HG03432 (cell line): ENCODE measurements at regions not wholly inside any gene's neighbourhood (a gene's known extent, or its start where the extent isn't known, plus 50 kb on each side); places are given as distances from the start of the nearest gene placed in this dataset.
"Not testable (repeated sequence)": the region's sequence is repeated elsewhere in the genome, so short reads cannot be mapped to it uniquely, and the experiment has no call there.

Experiments
- ATAC-seq: cut with Tn5 transposase; IDR thresholded peaks from one replicate; pipeline ENCODE4 v1.9.1; 2021; ENCODE audit warnings: mild to moderate bottlenecking, moderate library complexity; ENCODE audit not compliant: unreplicated experiment

DNA sequence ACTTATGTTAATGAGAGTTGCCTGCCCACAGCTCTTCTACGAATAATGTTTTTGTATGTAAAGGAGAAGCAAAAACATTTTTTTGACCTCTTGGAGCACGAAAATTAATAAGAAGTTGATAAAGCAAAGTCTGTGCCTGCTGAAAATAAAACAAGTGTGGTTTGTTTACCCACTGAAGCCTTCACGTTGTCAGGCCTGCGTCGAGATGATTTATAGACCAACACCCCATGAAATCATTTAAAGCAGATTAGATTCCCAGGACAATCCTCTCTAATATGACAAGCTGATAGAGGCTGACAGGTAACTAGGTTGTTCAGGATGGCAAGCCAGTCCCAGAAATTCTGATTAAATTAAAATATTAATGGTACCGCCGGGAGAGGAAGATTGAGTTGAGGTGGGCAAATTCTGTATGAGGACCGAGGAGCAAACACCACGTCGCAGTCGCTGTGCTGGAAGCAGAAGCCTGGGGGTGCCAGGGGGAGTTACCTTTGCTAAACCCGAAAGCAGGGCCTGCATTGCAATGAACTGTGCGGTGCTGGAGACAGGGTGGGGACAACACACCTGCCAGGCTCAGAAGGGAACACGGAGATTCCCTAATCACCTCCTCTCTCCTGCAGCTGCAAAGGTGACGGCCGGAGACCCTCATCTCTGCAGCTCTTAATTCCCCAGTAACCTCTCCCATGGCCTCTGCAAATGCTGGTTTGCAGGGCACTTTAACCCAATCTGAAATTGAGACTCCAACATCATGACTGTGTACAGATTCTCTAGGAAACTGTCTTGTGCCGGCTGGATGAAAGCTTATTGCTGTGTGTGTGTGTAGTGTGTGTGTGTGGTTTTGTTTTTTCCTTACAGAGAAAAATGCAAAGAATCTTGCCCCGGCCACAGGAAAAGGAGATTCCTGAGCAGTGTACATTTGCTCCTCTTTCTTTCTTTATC lies 2805.9 kb downstream of the RPIA start:
- not testable (repeated sequence) for ATAC-seq

DNA sequence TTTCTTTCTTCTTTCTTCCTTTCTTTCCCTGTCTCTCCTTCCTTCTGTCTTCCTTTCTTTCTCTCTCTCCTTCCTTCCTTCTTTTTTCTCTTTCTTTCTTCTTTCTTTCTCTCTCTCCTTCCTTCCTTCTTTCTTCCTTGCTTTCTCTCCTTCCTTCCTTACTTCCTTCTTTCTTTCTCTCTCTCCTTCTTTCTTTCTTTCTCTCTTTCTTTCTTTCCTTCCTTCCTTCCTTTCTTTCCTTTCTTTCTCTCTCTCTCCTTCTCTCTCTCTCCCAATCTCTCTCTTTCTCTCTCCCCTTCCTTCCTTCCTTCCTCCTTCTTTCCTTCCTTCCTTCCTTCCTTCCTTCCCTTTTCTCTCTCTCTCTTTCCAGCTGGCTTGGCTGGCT lies 2806.6 kb downstream of the RPIA start:
- not testable (repeated sequence) for ATAC-seq

DNA sequence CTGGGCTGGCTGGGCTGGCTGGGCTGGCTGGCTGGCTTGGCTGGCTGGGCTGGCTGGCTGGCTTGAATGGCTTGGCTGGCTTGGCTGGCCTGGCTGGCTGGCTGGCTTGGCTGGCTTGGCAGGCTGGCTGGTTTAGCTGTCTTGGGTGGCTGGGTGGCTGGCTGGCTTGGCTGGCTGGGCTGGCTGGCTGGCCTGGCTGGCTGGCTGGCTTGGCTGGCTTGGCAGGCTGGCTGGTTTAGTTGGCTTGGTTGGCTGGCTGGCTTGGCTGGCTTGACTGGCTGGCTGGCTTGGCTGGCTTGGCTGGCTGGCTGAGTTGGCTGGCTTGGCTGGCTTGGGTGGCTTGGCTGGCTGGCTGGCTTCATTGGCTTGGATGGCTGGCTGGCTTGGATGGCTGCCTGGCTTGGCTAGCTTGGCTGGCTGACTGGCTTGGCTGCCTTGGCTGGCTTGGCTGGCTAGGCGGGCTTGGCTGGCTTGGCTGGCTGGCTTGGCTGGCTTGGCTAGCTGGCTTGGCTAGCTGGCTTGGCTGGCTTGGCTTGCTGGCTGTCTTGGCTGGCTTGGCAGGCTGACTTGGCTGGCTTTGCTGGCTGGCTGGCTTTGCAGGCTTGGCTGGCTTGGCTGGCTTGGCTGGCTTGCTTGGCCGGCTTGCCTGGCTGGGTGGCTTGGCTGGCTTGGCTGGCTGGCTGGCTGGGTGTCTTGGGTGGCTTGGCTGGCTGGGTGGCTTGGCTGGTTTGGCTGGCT lies 2807.2 kb downstream of the RPIA start:
- ATAC-seq, result not testable (repeated sequence)

DNA sequence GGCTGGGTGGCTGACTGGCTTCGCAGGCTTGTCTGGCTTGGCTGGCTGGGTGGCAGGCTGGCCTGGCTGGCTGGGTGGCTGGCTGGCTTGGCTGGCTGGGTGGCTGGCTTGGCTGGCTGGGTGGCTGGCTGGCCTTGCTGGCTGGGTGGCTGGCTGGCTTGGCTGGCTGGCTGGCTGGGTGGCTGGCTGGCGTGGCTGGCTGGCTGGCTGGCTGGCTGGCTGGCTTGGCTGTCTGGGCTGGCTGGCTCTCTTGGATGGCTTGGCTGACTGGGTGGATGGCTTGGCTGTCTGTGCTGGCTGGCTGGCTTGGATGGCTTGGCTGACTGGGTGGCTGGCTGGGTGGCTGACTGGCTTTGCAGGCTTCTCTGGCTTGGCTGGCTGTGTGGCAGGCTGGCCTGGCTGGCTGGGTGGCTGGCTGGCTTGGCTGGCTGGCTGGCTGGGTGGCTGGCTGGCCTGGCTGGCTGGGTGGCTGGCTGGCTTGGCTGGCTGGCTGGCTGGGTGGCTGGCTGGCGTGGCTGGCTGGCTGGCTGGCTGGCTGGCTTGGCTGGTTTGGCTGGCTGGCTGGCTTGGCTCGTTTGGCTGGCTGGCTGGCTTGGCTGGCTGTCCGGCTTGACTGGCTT lies 2808.1 kb downstream of the RPIA start:
- ATAC-seq, result not testable (repeated sequence)

DNA sequence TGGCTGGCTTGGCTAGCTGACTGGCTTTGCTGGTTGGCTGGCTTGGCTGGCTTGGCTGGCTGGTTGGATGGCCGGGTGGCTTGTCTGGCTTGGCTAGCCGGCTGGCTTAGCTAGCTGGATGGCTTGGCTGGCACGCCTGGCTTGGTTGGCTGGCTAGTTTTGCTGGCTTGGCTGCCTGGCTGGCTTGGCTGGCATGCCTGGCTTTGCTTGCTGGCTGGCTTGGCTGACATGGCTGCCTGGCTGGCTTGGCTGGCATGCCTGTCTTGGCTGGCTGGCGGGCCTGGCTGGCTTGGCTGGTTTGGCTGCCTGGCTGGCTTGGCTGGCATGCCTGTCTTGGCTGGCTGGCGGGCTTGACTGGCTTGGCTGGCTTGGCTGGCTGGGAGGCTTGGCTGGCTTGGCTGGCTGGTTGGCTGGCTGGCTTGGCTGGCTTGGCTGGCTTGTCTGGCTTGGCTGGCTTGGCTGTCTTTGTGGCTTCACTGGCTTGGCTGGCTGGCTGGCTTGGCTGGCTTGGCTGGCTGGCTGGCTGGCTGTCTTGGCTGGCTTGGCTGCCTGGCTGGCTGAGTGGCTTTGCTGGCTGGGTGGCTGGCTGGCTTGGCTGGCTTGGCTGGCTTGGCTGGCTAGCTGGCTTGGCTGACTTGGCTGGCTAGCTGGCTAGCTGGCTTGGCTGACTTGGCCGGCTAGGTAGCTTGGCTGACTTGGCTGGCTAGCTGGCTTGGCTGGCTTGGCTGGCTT lies 2808.9 kb downstream of the RPIA start:
- ATAC-seq, result not testable (repeated sequence)

DNA sequence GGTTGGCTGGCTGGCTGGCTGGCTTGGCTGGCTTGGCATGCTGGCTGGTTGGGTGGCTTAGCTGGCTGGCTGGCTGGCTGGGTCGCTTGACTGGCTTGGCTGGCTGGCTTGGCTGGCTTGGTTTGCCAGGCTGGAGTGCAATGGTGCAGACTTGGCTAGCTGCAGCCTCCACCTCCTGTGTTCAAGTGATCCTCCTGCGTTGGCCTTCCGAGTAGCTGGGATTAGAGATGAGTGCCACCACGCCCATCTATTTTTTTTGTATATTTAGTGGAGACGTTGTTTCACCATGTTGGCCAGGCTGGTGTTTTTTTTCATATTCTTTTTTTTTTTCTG lies 2809.5 kb downstream of the RPIA start:
- not testable (repeated sequence) for ATAC-seq

DNA sequence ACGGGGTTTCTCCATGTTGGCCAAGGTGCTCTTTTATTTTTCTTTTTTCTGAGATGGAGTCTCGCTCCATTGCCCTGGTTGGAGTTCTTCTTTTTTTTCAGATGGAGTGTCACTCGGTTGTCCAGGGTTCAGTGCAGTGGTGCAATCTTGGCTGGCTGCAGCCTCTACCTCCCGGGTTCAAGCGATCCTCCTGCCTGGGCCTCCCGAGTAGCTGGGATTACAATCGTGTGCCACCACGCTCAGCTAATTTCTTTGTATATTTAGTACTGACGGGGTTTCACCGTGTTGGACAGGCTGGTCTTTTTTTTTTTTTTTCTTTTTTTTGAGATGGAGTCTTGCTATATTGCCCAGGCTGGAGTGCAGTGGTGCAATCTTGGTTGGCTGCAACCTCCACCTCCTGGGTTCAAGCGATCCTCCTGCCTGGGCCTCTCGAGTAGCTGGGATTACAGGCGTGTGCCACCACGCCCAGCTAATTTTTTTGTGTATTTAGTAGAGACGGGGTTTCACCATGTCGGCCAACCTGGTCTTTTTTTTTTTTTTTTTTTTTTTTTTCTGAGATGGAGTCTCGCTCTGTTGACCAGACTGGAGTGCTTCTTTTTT lies 2810.1 kb downstream of the RPIA start:
- ATAC-seq, result not testable (repeated sequence)

DNA sequence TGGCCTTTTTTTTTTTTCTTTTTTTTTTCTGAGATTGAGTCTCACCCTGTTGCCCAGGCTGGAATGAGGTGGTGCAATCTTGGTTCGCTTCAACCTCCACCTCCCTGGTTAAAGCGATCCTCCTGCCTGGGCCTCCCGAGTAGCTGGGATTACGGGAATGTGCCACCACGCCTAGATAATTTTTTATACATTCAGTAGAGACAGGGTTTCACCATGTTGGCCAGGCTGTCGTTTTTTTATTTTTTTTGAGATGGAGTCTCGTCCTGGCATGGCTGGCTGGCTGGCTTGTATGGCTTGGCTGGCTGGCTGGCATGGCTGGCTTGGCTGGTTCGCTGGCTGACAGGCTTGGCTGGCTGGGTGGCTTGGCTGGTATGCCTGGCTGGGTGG lies 2812.1 kb downstream of the RPIA start:
- not testable (repeated sequence) for ATAC-seq

DNA sequence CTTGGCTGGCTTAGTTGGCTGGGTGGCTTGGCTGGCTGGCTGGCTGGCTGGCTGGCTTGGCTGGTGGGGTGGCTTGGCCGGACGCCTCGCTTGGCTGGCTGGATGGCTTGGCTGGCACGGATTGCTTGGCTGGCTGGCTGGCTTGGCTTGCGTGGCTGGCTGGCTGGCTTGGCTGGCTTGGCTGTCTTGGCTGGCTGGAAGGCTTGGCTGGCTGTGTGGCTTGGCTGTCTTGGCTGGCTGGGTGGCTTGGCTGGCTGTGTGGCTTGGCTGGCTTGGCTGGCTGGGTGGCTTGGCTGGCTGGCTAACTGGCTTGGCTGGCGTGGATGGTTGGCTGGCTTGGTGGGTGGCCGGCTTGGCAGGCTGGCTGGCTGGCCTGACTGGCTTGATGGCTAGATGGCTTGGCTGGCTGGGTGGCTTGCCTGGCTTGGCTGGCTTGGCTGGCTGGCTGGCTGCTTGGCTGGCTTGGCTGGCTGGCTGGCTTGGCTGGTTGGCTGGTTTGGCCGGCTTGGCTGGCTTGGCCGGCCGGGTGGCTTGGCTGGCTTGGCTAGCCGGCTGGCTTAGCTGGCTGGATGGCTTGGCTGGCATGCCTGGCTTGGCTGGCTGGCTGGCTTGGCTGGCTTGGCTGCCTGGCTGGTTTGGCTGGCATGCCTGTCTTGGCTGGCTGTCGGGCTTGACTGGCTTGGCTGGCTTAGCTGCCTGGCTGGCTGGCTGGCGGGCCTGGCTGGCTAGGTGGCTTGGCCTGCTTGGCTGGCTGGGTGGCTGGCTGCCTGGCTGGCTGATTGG lies 2812.7 kb downstream of the RPIA start:
- ATAC-seq, result not testable (repeated sequence)

DNA sequence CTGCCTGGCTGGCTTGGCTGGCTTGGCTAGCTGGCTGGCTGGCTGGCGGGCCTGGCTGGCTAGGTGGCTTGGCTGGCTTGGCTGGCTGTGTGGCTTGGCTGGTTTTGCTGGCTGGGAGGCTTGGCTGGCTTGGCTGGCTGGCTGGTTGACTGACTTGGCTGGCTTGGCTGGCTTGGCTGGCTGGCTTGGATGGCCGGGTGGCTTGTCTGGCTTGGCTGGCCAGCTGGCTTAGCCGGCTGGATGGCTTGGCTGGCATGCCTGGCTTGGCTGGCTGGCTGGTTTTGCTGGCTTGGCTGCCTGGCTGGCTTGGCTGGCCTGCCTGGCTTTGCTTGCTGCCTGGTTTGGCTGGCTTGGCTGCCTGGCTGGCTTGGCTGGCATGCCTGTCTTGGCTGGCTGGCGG lies 2817.3 kb downstream of the RPIA start:
- not testable (repeated sequence) for ATAC-seq

DNA sequence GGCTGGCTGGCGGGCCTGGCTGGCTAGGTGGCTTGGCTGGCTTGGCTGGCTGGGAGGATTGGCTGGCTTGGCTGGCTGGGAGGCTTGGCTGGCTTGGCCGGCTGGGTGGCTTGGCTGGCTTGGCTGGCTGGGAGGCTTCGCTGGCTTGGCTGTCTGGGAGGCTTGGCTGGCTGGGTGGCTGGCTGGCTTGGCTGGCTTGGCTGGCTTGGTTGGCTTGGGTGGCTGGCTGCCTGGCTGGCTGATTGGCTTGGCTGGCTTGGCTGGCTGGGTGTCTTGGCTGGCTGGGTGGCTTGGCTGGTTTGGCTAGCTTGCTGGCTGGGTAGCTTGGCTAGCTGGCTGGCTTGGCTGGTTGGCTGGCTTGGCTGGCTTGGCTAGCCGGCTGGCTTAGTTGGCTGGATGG lies 2817.8 kb downstream of the RPIA start:
- ATAC-seq, result not testable (repeated sequence)

DNA sequence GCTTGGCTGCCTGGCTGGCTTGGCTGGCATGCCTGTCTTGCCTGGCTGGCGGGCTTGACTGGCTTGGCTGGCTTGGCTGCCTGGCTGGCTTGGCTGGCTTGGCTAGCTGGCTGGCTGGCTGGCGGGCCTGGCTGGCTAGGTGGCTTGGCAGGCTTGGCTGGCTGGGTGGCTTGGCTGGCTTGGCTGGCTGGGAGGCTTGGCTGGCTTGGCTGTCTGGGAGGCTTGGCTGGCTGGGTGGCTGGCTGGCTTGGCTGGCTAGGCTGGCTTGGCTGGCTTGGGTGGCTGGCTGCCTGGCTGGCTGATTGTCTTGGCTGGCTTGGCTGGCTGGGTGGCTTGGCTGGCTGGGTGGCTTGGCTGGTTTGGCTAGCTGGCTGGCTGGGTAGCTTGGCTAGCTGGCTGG lies 2819.7 kb downstream of the RPIA start:
- ATAC-seq, result not testable (repeated sequence)

DNA sequence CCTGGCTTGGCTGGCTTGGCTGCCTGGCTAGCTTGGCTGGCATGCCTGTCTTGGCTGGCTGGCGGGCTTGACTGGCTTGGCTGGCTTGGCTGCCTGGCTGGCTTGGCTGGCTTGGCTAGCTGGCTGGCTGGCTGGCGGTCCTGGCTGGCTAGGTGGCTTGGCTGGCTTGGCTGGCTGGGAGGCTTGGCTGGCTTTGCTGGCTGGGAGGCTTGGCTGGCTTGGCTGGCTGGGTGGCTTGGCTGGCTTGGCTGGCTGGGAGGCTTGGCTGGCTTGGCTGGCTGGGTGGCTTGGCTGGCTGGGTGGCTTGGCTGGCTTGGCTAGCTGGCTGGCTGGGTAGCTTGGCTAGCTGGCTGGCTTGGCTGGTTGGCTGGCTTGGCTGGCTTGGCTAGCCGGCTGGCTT lies 2824.5 kb downstream of the RPIA start:
- ATAC-seq, result not testable (repeated sequence)

DNA sequence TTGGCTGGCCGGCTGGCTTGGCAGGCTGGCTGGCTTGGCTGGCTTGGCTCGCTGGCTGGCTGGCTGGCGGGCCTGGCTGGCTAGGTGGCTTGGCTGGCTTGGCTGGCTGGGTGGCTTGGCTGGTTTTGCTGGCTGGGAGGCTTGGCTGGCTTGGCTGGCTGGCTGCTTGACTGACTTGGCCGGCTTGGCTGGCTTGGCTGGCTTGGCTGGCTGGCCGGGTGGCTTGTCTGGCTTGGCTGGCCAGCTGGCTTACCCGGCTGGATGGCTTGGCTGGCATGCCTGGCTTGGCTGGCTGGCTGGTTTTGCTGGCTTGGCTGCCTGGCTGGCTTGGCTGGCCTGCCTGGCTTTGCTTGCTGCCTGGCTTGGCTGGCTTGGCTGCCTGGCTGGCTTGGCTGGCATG lies 2825.2 kb downstream of the RPIA start:
- not testable (repeated sequence) for ATAC-seq

DNA sequence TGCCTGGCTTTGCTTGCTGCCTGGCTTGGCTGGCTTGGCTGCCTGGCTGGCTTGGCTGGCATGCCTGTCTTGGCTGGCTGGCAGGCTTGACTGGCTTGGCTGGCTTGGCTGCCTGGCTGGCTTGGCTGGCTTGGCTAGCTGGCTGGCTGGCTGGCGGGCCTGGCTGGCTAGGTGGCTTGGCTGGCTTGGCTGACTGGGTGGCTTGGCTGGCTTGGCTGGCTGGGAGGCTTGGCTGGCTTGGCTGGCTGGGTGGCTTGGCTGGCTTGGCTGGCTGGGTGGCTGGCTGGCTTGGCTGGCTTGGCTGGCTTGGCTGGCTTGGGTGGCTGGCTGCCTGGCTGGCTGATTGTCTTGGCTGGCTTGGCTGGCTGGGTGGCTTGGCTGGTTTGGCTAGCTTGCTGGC lies 2826.4 kb downstream of the RPIA start:
- not testable (repeated sequence) for ATAC-seq

DNA sequence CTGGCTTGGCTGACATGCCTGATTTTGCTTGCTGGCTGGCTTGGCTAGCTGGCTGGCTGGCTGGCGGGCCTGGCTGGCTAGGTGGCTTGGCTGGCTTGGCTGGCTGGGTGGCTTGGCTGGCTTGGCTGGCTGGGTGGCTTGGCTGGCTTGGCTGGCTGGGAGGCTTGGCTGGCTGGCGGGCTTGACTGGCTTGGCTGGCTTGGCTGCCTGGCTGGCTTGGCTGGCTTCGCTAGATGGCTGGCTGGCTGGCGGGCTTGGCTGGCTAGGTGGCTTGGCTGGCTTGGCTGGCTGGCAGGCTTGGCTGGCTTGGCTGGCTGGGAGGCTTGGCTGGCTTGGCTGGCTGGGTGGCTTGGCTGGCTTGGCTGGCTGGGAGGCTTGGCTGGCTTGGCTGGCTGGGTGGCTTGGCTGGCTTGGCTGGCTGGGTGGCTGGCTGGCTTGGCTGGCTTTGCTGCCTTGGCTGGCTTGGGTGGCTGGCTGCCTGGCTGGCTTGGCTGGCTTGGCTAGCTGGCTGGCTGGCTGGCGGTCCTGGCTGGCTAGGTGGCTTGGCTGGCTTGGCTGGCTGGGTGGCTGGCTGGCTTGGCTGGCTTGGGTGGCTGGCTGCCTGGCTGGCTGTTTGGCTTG lies 2827.0 kb downstream of the RPIA start:
- not testable (repeated sequence) for ATAC-seq

DNA sequence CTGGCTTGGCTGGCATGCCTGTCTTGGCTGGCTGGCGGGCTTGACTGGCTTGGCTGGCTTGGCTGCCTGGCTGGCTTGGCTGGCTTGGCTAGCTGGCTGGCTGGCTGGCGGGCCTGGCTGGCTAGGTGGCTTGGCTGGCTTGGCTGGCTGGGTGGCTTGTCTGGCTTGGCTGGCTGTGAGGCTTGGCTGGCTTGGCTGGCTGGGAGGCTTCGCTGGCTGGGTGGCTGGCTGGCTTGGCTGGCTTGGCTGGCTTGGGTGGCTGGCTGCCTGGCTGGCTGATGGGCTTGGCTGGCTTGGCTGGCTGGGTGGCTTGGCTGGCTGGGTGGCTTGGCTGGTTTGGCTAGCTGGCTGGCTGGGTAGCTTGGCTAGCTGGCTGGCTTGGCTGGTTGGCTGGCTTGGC lies 2827.9 kb downstream of the RPIA start:
- ATAC-seq, result not testable (repeated sequence)

DNA sequence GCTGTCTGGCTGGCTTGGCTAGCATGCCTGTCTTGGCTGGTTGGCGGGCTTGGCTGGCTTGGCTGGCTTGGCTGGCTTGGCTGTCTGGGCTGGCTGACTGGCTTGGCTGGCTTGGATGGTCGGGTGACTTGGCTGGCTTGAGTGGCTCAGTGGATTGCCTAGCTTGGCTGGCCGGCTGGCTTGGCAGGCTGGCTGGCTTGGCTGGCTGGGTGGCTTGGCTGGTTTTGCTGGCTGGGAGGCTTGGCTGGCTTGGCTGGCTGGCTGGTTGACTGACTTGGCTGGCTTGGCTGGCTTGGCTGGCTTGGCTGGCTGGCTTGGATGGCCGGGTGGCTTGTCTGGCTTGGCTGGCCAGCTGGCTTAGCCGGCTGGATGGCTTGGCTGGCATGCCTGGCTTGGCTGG lies 2828.4 kb downstream of the RPIA start:
- ATAC-seq, result not testable (repeated sequence)

DNA sequence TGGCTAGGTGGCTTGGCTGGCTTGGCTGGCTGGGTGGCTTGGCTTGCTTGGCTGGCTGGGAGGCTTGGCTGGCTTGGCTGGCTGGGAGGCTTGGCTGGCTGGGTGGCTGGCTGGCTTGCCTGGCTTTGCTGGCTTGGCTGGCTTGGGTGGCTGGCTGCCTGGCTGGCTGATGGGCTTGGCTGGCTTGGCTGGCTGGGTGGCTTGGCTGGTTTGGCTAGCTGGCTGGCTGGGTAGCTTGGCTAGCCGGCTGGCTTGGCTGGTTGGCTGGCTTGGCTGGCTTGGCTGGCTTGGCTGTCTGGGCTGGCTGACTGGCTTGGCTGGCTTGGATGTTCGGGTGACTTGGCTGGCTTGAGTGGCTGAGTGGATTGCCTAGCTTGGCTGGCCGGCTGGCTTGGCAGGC lies 2829.1 kb downstream of the RPIA start:
- not testable (repeated sequence) for ATAC-seq
